ENCODE measurements at regions not wholly inside any gene's neighbourhood (a gene's known extent, or its start where the extent isn't known, plus 50 kb on each side); places are given as distances from the start of the nearest gene placed in this dataset.

- POLR2A ChIA-PET = no interaction called here
- H3K9me3 ChIP-seq (ENCODE audit: control insufficient read depth, insufficient read depth, low read depth, low read length) = no peaks in the 10 kb centered on the region
- BruUV-seq (replicated peaks) = no TSS peak
- H3K4me3 ChIP-seq (ENCODE audit: low read depth in 2 of 2, low read length in 2 of 2) = no peak overlapping the region
- in situ Hi-C loops (cut with HindIII; ENCODE audit: low pct_unique_long_range_greater_than_20kb, low sequenced_read_pairs) = no loop called here
- TF ChIP-seq TCF7L2 (IDR thresholded peaks at IDR 0.05; ENCODE audit: low read depth, low read length) (no peak), SIN3A (IDR thresholded peaks at IDR 0.05; ENCODE audit: borderline replicate concordance, insufficient read depth, low read depth, low read length) (no peak), REST (IDR thresholded peaks at IDR 0.05; ENCODE audit: insufficient read depth in 1 of 2, low read depth in 2 of 2, low read length in 1 of 2) (no peak), CTCF (IDR thresholded peaks at IDR 0.05) (no peak), POLR2AphosphoS5 (IDR thresholded peaks at IDR 0.05; ENCODE audit: low read depth, low read length) (no peak)
- no peaks in the 10 kb centered on the region for H3K36me3 ChIP-seq (ENCODE audit: control insufficient read depth, insufficient read depth, low read length)
- CTCF ChIA-PET = no interaction called here
- H3K27ac ChIP-seq (ENCODE audit: low read length) = no peak overlapping the region
- no peaks in the 10 kb centered on the region for H3K4me1 ChIP-seq (ENCODE audit: control insufficient read depth, insufficient read depth, low read length)
- ATAC-seq (no peak), DNase-seq (ENCODE audit: low read depth, low spot score) (no peak)
- H3K27me3 ChIP-seq (ENCODE audit: control insufficient read depth, insufficient read depth, low read length) = peaks cover 3% of the 10 kb centered on the region; the same call in 1 of the 2 replicates
- intact Hi-C loops (cut with micrococcal nuclease; ENCODE audit: unreplicated experiment) = no loop called here
Observed at GRCh38 chr20:24798930-24799705, 150.0 kb upstream of the CST7 start.

GRCh38 chr20:24799971-24800580, 149.0 kb upstream of the CST7 start:
- intact Hi-C loops (cut with micrococcal nuclease; ENCODE audit: unreplicated experiment) (no loop called here), in situ Hi-C loops (cut with HindIII; ENCODE audit: low pct_unique_long_range_greater_than_20kb, low sequenced_read_pairs) (no loop called here)
- Histone ChIP-seq H3K27ac (ENCODE audit: low read length) (no peak overlapping the region), H3K4me1 (ENCODE audit: control insufficient read depth, insufficient read depth, low read length) (no peaks in the 10 kb centered on the region), H3K9me3 (ENCODE audit: control insufficient read depth, insufficient read depth, low read depth, low read length) (no peaks in the 10 kb centered on the region), H3K4me3 (ENCODE audit: low read depth in 2 of 2, low read length in 2 of 2) (no peak overlapping the region), H3K36me3 (ENCODE audit: control insufficient read depth, insufficient read depth, low read length) (no peaks in the 10 kb centered on the region), H3K27me3 (ENCODE audit: control insufficient read depth, insufficient read depth, low read length) (peaks cover 3% of the 10 kb centered on the region; the same call in 1 of the 2 replicates)
- no TSS peak for BruUV-seq (replicated peaks)
- DNase-seq (ENCODE audit: low read depth, low spot score) = no peak
- CTCF ChIA-PET = interaction anchor here (0.6 kb wide), 1 partner anchor 1238 kb away, joined by 3 read pairs; no protein-coding TSS in a partner anchor
- ATAC-seq = no peak
- POLR2A ChIA-PET = no interaction called here
- TF ChIP-seq REST (IDR thresholded peaks at IDR 0.05; ENCODE audit: insufficient read depth in 1 of 2, low read depth in 2 of 2, low read length in 1 of 2) = no peak
- TF ChIP-seq TCF7L2 (IDR thresholded peaks at IDR 0.05; ENCODE audit: low read depth, low read length) = no peak
- no peak for TF ChIP-seq SIN3A (IDR thresholded peaks at IDR 0.05; ENCODE audit: borderline replicate concordance, insufficient read depth, low read depth, low read length)
- no peak for TF ChIP-seq POLR2AphosphoS5 (IDR thresholded peaks at IDR 0.05; ENCODE audit: low read depth, low read length)
- TF ChIP-seq CTCF (IDR thresholded peaks at IDR 0.05) = no peak
